IPS-20b (cell line): ENCODE measurements at regions not wholly inside any gene's neighbourhood (a gene's known extent, or its start where the extent isn't known, plus 50 kb on each side); places are given as distances from the start of the nearest gene placed in this dataset.
A peak's percentile ranks its signal among the peaks of the same experiment; 100 is the strongest.

Experiments used
- H3K27ac ChIP-seq: one replicate; pipeline ENCODE4 v1.5.1; 2013; ENCODE audit warnings: low read length
- H3K27me3 ChIP-seq: 2 replicates; pipeline ENCODE4 v1.6.1; 2013; ENCODE audit warnings: mild to moderate bottlenecking, low read length, inconsistent platforms; ENCODE audit not compliant: insufficient read depth
- H3K36me3 ChIP-seq: 2 replicates; pipeline ENCODE4 v1.6.1; 2013; ENCODE audit warnings: low read depth, mild to moderate bottlenecking, inconsistent platforms, low read length, moderate library complexity; ENCODE audit not compliant: insufficient read depth
- H3K4me1 ChIP-seq: 2 replicates; pipeline ENCODE4 v1.6.1; 2013; ENCODE audit warnings: mild to moderate bottlenecking, control low read depth, inconsistent platforms, low read length, moderate library complexity; ENCODE audit not compliant: insufficient read depth
- H3K4me3 ChIP-seq: 2 replicates; pipeline ENCODE4 v1.5.1; 2013; ENCODE audit warnings: mild to moderate bottlenecking, low read length, inconsistent platforms
- H3K9ac ChIP-seq: 2 replicates; pipeline ENCODE4 v1.6.1; 2013; ENCODE audit warnings: low read depth, mild to moderate bottlenecking, inconsistent platforms, low read length, moderate library complexity
- H3K9me3 ChIP-seq: 2 replicates; pipeline ENCODE4 v1.6.1; 2013; ENCODE audit warnings: mild to moderate bottlenecking, low read depth, low read length, inconsistent platforms; ENCODE audit not compliant: insufficient read depth

DNA sequence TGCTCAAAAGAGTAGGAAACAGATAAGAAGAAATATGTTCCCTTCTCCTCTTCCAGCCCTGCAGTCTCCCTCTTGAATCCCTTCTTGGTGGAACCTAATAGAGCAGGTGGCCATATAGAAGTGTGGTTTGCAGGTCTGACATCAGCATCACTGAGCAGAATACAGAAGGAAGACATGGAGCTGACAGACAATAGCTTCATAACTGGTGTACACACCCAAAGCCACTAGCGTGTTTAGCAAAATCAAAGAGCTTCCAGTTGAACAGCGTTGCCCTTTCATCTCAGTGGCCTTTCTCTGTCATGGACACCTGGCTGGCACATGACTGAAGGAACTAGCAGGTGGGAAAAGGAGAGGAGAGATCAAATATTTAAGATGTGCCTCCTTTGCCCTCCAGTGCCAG lies 245.5 kb downstream of the BAMBI start:
- Histone ChIP-seq H3K4me1 (0 out of 2 replicates have a peak, but pooled peaks cover 3% of the 10 kb centered on the region), H3K36me3 (no peaks in the 10 kb centered on the region), H3K4me3 (no peak overlapping the region), H3K9ac (no peak overlapping the region), H3K27ac (no peak overlapping the region), H3K27me3 (peaks cover 33% of the 10 kb centered on the region), H3K9me3 (no peaks in the 10 kb centered on the region)

DNA sequence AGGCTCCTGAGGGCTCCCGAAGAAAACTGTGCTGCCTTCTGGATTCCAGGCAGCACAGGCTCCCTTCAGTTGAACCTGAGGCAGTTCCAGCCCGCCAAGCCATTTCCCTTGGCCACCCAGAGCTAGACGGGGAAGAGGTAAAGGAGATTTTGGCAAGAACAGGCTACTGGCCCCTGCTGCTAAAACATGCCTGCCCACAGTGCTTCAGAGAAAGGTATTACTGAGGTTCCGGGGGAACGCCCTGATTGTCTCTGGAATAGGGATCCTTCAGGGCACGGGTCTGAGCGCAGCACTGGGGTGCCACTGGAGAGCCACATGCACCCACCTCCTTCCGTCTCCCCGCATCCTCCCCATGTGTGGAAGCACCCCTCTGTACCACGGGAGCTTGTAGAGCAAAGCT lies 247.4 kb downstream of the BAMBI start:
- H3K36me3 ChIP-seq = no peaks in the 10 kb centered on the region
- H3K27me3 ChIP-seq = peaks cover 33% of the 10 kb centered on the region
- H3K9ac ChIP-seq = peak overlapping the region; percentile 2; the same call in 1 of the 2 replicates
- no peaks in the 10 kb centered on the region for H3K9me3 ChIP-seq
- H3K4me3 ChIP-seq = peak overlapping the region; percentile 58
- 0 out of 2 replicates have a peak, but pooled peaks cover 3% of the 10 kb centered on the region for H3K4me1 ChIP-seq
- H3K27ac ChIP-seq = no peak overlapping the region

DNA sequence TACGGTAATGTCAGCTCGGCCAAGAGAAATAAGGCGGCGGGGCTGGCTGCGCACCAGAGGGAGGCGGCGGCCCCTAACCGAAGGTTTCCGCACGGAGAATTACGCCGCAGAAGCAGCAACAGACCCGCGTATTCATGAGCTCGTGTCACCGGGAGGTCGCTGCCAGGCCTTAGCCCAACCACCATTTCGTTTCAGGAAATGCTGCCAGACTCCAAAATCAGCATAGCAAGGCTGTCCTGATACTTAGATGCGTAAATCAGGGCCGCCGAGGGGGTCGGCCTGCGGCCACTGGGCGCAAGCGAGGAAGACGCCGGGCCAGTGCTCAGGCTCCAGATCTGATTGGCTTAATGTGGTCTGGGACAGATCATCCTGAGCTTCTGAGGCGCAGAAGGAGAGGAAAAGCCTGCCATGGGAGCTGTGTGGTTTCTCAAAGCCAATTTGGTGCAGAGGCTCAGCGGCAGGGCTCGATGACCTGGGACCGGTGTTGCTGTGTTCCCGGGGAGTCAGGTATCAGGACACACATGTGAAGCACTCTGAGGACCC lies 247.9 kb downstream of the BAMBI start:
- Histone ChIP-seq H3K4me3 (peak overlapping the region; percentile 58), H3K9ac (peak overlapping the region; percentile 18; the same call in 1 of the 2 replicates), H3K36me3 (no peaks in the 10 kb centered on the region), H3K27ac (no peak overlapping the region), H3K27me3 (peaks cover 33% of the 10 kb centered on the region), H3K4me1 (0 out of 2 replicates have a peak, but pooled peaks cover 3% of the 10 kb centered on the region), H3K9me3 (no peaks in the 10 kb centered on the region)

DNA sequence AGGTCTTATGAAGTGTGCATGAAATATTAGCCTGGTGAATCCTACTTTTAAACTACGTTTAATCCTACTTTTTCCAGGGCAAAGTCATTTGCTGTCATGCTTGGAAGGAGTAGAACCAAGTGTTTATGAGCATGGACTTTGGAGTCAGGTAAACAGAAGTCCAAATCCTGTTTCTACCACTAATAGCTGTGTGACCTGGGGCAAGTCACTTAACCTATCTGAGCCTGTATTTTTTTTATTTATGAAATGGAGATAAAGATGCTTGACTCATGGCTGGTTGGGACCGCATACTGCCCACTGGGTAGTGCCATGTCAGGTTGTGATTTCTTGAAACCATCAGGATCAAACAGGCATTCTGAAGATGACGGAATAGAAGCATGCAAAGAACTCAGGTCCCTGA lies 249.6 kb downstream of the BAMBI start:
- Histone ChIP-seq H3K9ac (no peak overlapping the region), H3K9me3 (no peaks in the 10 kb centered on the region), H3K4me3 (no peak overlapping the region), H3K27ac (no peak overlapping the region), H3K4me1 (0 out of 2 replicates have a peak, but pooled peaks cover 3% of the 10 kb centered on the region), H3K27me3 (peaks cover 33% of the 10 kb centered on the region), H3K36me3 (no peaks in the 10 kb centered on the region)

DNA sequence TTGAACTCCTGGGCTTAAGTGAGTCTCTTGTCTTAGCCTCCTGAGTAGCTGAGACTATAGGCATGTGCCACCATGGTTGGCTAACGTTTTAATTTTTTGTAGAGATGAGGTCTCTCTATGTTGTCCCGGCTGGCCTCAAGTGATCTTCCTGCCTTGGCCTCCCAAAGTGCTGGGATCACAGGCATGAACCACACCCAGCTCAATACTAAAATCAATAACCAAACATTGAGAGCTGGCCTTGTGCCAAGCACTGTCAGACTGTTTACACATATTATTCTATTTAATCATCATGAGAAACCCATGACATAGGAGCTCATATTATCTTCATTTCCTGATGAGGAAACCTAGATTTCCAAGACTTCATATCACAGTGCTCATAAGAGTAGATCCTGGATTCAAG lies 251.2 kb downstream of the BAMBI start:
- Histone ChIP-seq H3K9me3 (no peaks in the 10 kb centered on the region), H3K27ac (no peak overlapping the region), H3K9ac (no peak overlapping the region), H3K4me3 (no peak overlapping the region), H3K4me1 (no peaks in the 10 kb centered on the region), H3K36me3 (no peaks in the 10 kb centered on the region), H3K27me3 (peaks cover 21% of the 10 kb centered on the region)

DNA sequence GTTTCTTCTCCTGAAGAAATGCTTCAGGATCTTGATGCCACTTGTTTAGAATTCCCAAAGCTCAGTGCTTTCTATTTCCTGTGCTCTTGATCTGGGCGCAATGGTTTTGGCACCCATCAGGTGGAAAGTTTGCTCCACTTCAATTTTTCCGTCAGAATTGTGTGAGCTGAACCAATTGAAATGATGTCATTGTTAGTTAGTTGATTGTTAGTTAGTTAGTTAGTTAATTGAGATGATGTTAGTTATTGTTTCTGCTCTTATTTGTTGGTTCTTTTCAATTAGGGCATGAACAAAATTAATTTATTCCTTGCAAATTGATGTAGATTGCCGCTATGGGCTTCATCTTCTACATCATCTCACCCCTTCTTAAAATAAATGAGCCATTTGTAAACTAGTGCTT lies 252.6 kb downstream of the BAMBI start:
- Histone ChIP-seq H3K9ac (no peak overlapping the region), H3K27me3 (peaks cover 10% of the 10 kb centered on the region; the same call in 1 of the 2 replicates), H3K4me3 (no peak overlapping the region), H3K9me3 (no peaks in the 10 kb centered on the region; the same call in 1 of the 2 replicates), H3K27ac (no peak overlapping the region), H3K36me3 (no peaks in the 10 kb centered on the region), H3K4me1 (no peaks in the 10 kb centered on the region)

DNA sequence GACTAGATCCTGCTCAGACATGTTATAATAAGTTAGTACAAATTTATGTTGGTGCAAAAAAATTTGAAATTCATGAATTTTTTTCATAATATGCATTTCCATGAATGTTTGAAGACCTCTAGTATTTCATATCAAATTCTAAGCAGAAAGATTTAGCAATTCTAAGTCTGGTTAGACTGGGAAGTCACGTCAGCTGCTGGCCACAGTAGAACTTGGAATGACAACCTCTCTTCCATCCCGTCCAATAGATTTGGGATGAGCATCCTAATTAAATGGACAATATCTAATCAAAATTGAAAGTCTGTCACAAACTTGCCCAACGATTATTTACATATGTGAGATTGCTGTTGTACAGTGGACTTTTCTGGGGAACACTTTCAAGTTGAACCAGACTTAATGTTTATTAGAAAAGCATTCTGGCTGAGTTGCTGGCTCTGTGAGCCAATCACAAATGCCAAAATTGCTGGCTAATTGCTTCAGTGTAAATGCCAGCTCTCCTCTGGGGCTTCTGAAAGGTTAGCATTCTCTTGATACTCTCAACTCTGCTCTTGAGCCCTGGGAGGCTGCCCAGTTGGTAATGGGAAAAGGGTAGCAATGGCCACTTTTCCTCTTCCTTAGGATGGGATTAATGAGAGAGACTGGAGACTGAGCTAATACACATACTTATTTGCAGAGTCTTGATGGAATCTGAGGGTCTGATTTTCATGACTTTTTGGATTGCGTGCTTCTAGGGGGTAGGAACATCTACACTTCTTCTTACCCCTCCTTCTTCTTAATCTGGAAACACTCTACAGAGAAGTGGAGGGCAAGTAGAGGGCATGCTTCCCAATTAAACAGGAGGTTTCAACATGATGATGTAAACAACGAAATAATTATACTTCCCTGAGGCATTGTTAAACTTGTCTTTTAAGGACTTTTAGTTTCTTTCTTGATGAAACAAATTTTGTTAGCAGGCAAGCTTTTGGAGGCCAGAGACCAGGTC lies 253.5 kb downstream of the BAMBI start:
- H3K9me3 ChIP-seq = no peaks in the 10 kb centered on the region; the same call in 1 of the 2 replicates
- H3K27ac ChIP-seq = no peak overlapping the region
- no peaks in the 10 kb centered on the region for H3K36me3 ChIP-seq
- H3K9ac ChIP-seq = no peak overlapping the region
- no peak overlapping the region for H3K4me3 ChIP-seq
- no peaks in the 10 kb centered on the region for H3K4me1 ChIP-seq
- peaks cover 1% of the 10 kb centered on the region; the same call in 1 of the 2 replicates for H3K27me3 ChIP-seq

DNA sequence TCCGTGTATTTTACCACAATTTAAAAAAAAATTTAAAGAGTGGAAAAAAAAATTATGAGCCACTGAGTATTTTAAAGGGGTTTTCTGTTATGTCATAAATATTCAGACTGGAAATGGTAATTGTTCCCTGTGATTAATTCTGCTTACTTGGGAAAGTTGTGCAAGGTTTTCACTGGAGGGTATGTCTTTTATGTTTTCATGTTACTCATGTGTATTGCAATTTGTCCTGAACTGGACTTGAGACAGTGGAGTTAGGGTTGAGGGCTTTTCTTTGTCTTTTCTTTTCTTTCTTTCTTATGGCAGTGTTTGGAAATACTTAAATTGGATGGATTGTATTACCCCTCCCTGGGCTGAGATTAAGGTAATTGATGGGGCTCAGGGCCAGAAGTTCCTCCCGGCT lies 257.7 kb downstream of the BAMBI start:
- no peak overlapping the region for H3K4me3 ChIP-seq
- H3K27ac ChIP-seq = no peak overlapping the region
- peaks cover 30% of the 10 kb centered on the region for H3K27me3 ChIP-seq
- H3K9ac ChIP-seq = no peak overlapping the region
- no peaks in the 10 kb centered on the region; the same call in 1 of the 2 replicates for H3K4me1 ChIP-seq
- H3K9me3 ChIP-seq = no peaks in the 10 kb centered on the region; the same call in 1 of the 2 replicates
- no peaks in the 10 kb centered on the region for H3K36me3 ChIP-seq

DNA sequence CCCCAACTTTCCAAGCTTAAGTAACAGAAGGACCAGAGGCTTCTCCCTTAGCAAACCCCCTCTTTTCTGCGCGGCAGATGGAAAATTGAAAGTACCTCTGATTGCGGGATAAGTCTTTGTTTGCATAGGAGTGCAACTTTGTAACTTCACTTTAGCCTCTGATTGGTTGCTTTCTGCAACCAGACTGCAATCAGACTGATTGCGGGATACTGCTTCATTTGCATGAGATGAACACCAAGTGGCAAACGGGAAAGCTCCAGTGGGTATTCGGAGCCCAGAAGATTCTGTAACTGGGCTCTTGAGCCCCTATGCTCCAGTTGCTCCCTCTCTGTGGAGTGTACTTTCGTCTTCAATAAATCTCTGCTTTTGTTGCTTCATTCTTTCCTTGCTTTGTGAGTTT lies 260.6 kb downstream of the BAMBI start:
- Histone ChIP-seq H3K36me3 (no peaks in the 10 kb centered on the region), H3K4me3 (no peak overlapping the region), H3K27me3 (peaks cover 45% of the 10 kb centered on the region), H3K4me1 (peaks cover 7% of the 10 kb centered on the region; the same call in 1 of the 2 replicates), H3K9me3 (no peaks in the 10 kb centered on the region; the same call in 1 of the 2 replicates), H3K27ac (no peak overlapping the region), H3K9ac (no peak overlapping the region)

DNA sequence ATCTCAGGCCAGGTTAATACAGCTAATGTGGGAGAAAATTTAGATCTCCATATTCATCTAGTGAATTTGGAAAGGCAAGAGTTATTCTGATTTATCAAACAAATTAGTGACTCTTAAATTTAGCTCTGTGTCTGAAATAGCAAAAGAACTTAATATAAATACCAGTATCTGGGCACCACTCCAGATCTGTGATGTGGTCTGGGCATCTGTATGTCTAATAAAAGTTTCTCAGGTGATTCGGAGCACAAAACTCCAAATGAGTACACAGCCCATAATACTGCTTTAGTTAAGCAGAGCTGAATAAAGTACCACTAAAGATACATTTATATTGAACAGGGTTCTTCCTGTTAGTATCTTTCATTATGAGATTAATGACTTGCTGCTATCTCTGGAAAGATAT lies 261.4 kb downstream of the BAMBI start:
- Histone ChIP-seq H3K9ac (peak overlapping the region; percentile 77; the same call in 1 of the 2 replicates), H3K27me3 (peaks cover 45% of the 10 kb centered on the region), H3K4me3 (peak overlapping the region; percentile 75; the same call in 1 of the 2 replicates), H3K36me3 (no peaks in the 10 kb centered on the region), H3K27ac (no peak overlapping the region), H3K4me1 (peaks cover 7% of the 10 kb centered on the region; the same call in 1 of the 2 replicates), H3K9me3 (no peaks in the 10 kb centered on the region; the same call in 1 of the 2 replicates)

DNA sequence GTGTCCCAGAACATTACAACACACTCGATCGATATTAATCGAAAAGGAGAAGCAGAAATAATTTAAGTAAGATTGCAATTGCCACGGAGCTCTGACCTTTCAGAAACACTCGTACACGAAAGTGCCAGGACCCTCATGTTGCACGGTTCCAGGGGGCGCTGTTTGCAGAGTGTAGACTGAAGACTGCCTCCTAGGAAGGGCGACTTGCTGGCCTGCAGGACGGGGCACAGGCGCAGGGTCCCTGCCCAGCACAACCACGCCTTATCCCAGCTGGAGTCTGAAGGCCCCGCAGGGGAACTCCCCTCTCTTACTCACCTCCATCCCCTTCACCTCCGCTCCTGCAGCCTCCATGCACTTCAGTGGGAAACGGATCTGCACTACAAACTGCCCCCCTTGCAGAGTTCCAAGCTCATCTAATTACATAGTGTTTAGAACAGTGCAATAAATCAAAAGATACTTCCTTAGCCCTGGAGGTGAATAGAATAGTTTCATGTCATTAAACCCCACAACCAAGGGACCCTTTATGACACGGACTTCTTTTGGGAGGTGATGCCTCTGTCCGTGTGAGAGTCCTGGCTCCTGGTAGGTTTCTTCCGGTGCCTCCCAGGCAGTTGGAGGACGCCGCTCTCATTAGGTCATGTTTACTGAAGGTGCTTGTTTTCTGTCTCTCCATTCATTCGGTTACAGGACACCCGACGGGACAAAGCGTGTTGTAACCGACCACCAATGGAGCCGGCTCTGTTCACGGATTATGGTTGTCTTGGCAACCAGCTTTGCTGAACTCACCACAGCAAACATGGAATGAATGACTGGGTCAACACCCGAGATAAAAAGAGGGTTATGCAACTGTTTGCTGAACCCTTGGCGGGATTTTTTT lies 262.2 kb downstream of the BAMBI start:
- Histone ChIP-seq H3K4me3 (peak overlapping the region; percentile 75), H3K4me1 (peaks cover 7% of the 10 kb centered on the region; the same call in 1 of the 2 replicates), H3K9me3 (no peaks in the 10 kb centered on the region), H3K36me3 (no peaks in the 10 kb centered on the region), H3K27me3 (peaks cover 45% of the 10 kb centered on the region), H3K9ac (peak overlapping the region; percentile 77; the same call in 1 of the 2 replicates), H3K27ac (no peak overlapping the region)
